Activated gamma-delta T cell treated with anti-CD3 and anti-CD28 coated beads, Interleukin-2, amount 50 U/mL, for 16 hours (primary cell): ENCODE measurements at regions not wholly inside any gene's neighbourhood (a gene's known extent, or its start where the extent isn't known, plus 50 kb on each side); places are given as distances from the start of the nearest gene placed in this dataset.

ENCODE experiments used
- DNase-seq: peaks from one replicate; pipeline ENCODE4 v3.0.0-alpha.2; 2020; ENCODE audit warnings: low read depth

- DNase-seq = no peak
These were observed 405.4 kb downstream of the ZSWIM6 start for GRCh38 chr5:61737301-61737963.

GRCh38 chr5:61737964-61738340 lies 405.9 kb downstream of the ZSWIM6 start:
- no peak for DNase-seq

GRCh38 chr5:61738446-61738845 lies 406.4 kb downstream of the ZSWIM6 start:
- no peak for DNase-seq

- DNase-seq = no peak
These were observed 412.9 kb downstream of the ZSWIM6 start for GRCh38 chr5:61744690-61745619.

GRCh38 chr5:61746831-61747575 lies 414.9 kb downstream of the ZSWIM6 start:
- DNase-seq = no peak

GRCh38 chr5:61748121-61748520 lies 416.1 kb downstream of the ZSWIM6 start:
- no peak for DNase-seq

GRCh38 chr5:61748651-61749050 lies 416.6 kb downstream of the ZSWIM6 start:
- DNase-seq = no peak

GRCh38 chr5:61752588-61752987 lies 420.5 kb downstream of the ZSWIM6 start:
- no peak for DNase-seq

GRCh38 chr5:61754792-61755191 lies 422.7 kb downstream of the ZSWIM6 start:
- no peak for DNase-seq

- no peak for DNase-seq
These were observed 423.7 kb downstream of the ZSWIM6 start for GRCh38 chr5:61755726-61756222.

- no peak for DNase-seq
These were observed 426.7 kb downstream of the ZSWIM6 start for GRCh38 chr5:61758711-61759110.

- DNase-seq = no peak
These were observed 433.4 kb downstream of the ZSWIM6 start for GRCh38 chr5:61765471-61765870.

- DNase-seq = no peak
These were observed 434.1 kb downstream of the ZSWIM6 start for GRCh38 chr5:61766141-61766540.

GRCh38 chr5:61767231-61768080 lies 435.4 kb downstream of the ZSWIM6 start:
- DNase-seq = no peak

GRCh38 chr5:61768692-61769281 lies 436.7 kb downstream of the ZSWIM6 start:
- no peak for DNase-seq

- no peak for DNase-seq
These were observed 439.0 kb downstream of the ZSWIM6 start for GRCh38 chr5:61771062-61771461.

GRCh38 chr5:61771808-61772207 lies 439.8 kb downstream of the ZSWIM6 start:
- DNase-seq = no peak

- no peak for DNase-seq
These were observed 443.8 kb downstream of the ZSWIM6 start for GRCh38 chr5:61775901-61776300.

GRCh38 chr5:61777292-61777691 lies 445.2 kb downstream of the ZSWIM6 start:
- DNase-seq = no peak

- DNase-seq = no peak
These were observed 447.7 kb downstream of the ZSWIM6 start for GRCh38 chr5:61779743-61780142.

- no peak for DNase-seq
These were observed 451.4 kb downstream of the ZSWIM6 start for GRCh38 chr5:61783481-61783880.
